OCI-LY3 (cell line): ENCODE measurements at regions not wholly inside any gene's neighbourhood (a gene's known extent, or its start where the extent isn't known, plus 50 kb on each side); places are given as distances from the start of the nearest gene placed in this dataset.

Experiments
- H2AFZ ChIP-seq: fragments of 200-600, 300-600 bp; shearing (Covaris generic); 2 replicates; pipeline ENCODE4 v1.6.0; 2014; ENCODE audit warnings: antibody characterized with exemption, low read depth, low read length
- H3K27ac ChIP-seq: fragments of 200-600, 300-600 bp; sonication (generic); 2 replicates; pipeline ENCODE4 v1.5.1; 2014; ENCODE audit warnings: mild to moderate bottlenecking, low read length, moderate library complexity, mixed read lengths
- H3K27me3 ChIP-seq: fragments of 200-600, 300-600 bp; sonication (generic); 2 replicates; pipeline ENCODE4 v1.6.1; 2014; ENCODE audit warnings: low read depth, low read length, mixed read lengths
- H3K36me3 ChIP-seq: fragments of 200-600, 300-600 bp; sonication (generic); replicated peaks from 2 replicates; pipeline ENCODE3; 2014; ENCODE audit warnings: low read depth, low read length, mixed read lengths
- H3K4me1 ChIP-seq: fragments of 300-600, 200-600 bp; sonication (generic); 2 replicates; pipeline ENCODE4 v1.6.1; 2014; ENCODE audit warnings: low read length, mixed read lengths
- H3K4me2 ChIP-seq: fragments of 200-600, 300-600 bp; sonication (generic); 2 replicates; pipeline ENCODE4 v1.6.1; 2014; ENCODE audit warnings: low read length, mixed read lengths
- H3K4me3 ChIP-seq: fragments of 300-600, 200-600 bp; sonication (generic); 2 replicates; pipeline ENCODE4 v1.5.1; 2014; ENCODE audit warnings: antibody characterized with exemption, mild to moderate bottlenecking, low read length, moderate library complexity
- H3K79me2 ChIP-seq: fragments of 300-600, 200-600 bp; shearing (Covaris generic); 2 replicates; pipeline ENCODE4 v1.6.1; 2014; ENCODE audit warnings: mild to moderate bottlenecking, low read length, mixed read lengths
- H3K9ac ChIP-seq: fragments of 300-600, 200-600 bp; shearing (Covaris generic); 2 replicates; pipeline ENCODE4 v1.6.0; 2014; ENCODE audit warnings: mild to moderate bottlenecking, low read length, moderate library complexity
- H3K9me3 ChIP-seq: fragments of 200-600, 300-600 bp; shearing (Covaris generic); 2 replicates; pipeline ENCODE4 v1.6.1; 2014; ENCODE audit warnings: low read length, mixed read lengths; ENCODE audit not compliant: insufficient read depth
- H4K20me1 ChIP-seq: fragments of 200-600, 300-600 bp; sonication (generic); 2 replicates; pipeline ENCODE4 v1.6.1; 2016; ENCODE audit warnings: low read length, mixed read lengths; ENCODE audit not compliant: insufficient read depth
- CTCF ChIP-seq: fragments of 200-600, 300-600 bp; sonication (generic); IDR thresholded peaks from 2 replicates; pipeline ENCODE4 v1.5.1; 2014; ENCODE audit warnings: antibody characterized with exemption, low read length, low read depth
- EZH2phosphoT487 ChIP-seq: fragments of 200-600 bp; shearing (Covaris generic); IDR thresholded peaks from 2 replicates; pipeline ENCODE4 v1.6.1; 2018; ENCODE audit warnings: antibody characterized with exemption, mixed run types, low read depth

- Histone ChIP-seq H3K4me2 (no peak overlapping the region), H2AFZ (no peak overlapping the region), H3K9ac (no peak overlapping the region), H3K27ac (no peak overlapping the region), H3K9me3 (no peaks in the 10 kb centered on the region), H3K36me3 (no peaks in the 10 kb centered on the region), H3K27me3 (no peaks in the 10 kb centered on the region), H4K20me1 (no peaks in the 10 kb centered on the region), H3K4me3 (no peak overlapping the region), H3K79me2 (no peaks in the 10 kb centered on the region), H3K4me1 (no peaks in the 10 kb centered on the region)
- TF ChIP-seq EZH2phosphoT487, result no peak
- TF ChIP-seq CTCF, result no peak
Observed at GRCh38 chr1:18546026-18546425, 65.3 kb downstream of the KLHDC7A start.

DNA sequence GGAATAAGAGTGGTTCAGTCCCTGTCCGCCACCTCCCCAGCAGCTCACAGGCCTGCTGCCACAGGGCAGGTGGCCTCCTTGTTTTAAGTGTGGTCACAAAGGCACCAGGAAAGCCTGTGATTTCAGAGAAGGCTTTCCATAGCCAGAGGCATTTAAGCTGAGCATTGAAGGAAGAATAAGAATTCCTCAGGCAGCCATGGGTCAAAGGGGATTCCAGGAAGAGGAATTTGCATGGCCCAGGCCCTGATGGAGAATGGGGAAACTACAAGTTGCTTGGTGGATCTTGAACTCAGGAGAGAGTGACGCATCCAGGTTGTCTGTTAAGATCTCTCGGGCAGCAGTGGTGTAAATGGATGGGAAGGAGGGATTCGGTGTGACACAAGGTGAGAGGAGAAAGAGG, 66.7 kb downstream of the KLHDC7A start:
- H3K36me3 ChIP-seq, result no peaks in the 10 kb centered on the region
- H3K27me3 ChIP-seq, result no peaks in the 10 kb centered on the region
- H3K9me3 ChIP-seq, result no peaks in the 10 kb centered on the region
- H3K79me2 ChIP-seq, result no peaks in the 10 kb centered on the region
- H2AFZ ChIP-seq, result no peak overlapping the region
- H3K4me2 ChIP-seq, result no peak overlapping the region
- no peaks in the 10 kb centered on the region for H3K4me1 ChIP-seq
- no peaks in the 10 kb centered on the region for H4K20me1 ChIP-seq
- TF ChIP-seq EZH2phosphoT487 (no peak), CTCF (no peak)
- H3K27ac ChIP-seq, result no peak overlapping the region
- no peak overlapping the region for H3K9ac ChIP-seq
- H3K4me3 ChIP-seq, result no peak overlapping the region

GRCh38 chr1:18548643-18549042, 67.9 kb downstream of the KLHDC7A start:
- no peaks in the 10 kb centered on the region for H3K36me3 ChIP-seq
- no peaks in the 10 kb centered on the region for H3K27me3 ChIP-seq
- no peaks in the 10 kb centered on the region for H3K4me1 ChIP-seq
- H3K4me2 ChIP-seq, result no peak overlapping the region
- no peaks in the 10 kb centered on the region for H3K9me3 ChIP-seq
- no peak overlapping the region for H3K27ac ChIP-seq
- H3K9ac ChIP-seq, result no peak overlapping the region
- no peak overlapping the region for H2AFZ ChIP-seq
- no peaks in the 10 kb centered on the region for H4K20me1 ChIP-seq
- no peaks in the 10 kb centered on the region for H3K79me2 ChIP-seq
- TF ChIP-seq CTCF, result no peak
- no peak for TF ChIP-seq EZH2phosphoT487
- H3K4me3 ChIP-seq, result no peak overlapping the region

DNA sequence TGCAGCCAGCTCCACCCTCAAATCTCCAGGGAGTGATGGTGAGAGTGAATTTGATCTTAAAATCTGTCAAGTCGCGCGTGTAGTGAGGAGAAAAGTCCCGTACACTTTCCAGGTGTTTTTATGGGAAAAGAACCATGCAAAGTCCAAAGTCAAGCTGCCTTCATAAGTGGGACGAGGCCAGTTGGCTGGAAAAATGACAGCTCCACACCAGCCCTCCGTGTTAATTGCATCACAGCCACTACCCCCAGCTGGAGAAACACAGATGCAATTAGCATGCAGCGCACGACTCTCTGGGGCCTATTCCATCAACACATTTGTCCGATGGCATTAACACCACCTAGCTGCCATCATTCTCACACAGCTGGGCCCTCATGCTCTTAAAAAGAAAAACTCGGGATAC, 68.4 kb downstream of the KLHDC7A start:
- TF ChIP-seq CTCF, result no peak
- TF ChIP-seq EZH2phosphoT487, result no peak
- no peaks in the 10 kb centered on the region for H4K20me1 ChIP-seq

More for the DNA sequence above, 68.4 kb downstream of the KLHDC7A start:
- Histone ChIP-seq H3K4me3 (no peak overlapping the region), H3K9me3 (no peaks in the 10 kb centered on the region), H3K27ac (no peak overlapping the region), H3K4me2 (no peak overlapping the region), H3K4me1 (no peaks in the 10 kb centered on the region), H3K27me3 (no peaks in the 10 kb centered on the region), H3K79me2 (no peaks in the 10 kb centered on the region), H3K36me3 (no peaks in the 10 kb centered on the region), H2AFZ (no peak overlapping the region), H3K9ac (no peak overlapping the region)
